Gastroesophageal sphincter (tissue), 3 donors: ENCODE measurements at regions not wholly inside any gene's neighbourhood (a gene's known extent, or its start where the extent isn't known, plus 50 kb on each side); places are given as distances from the start of the nearest gene placed in this dataset.
"Not testable (repeated sequence)": the region's sequence is repeated elsewhere in the genome, so short reads cannot be mapped to it uniquely, and the experiment has no call there.

ENCODE experiments used
- EP300 ChIP-seq: sonication (generic); formaldehyde crosslinking; IDR thresholded peaks from one replicate; pipeline ENCODE4 v1.6.1; 2017; ENCODE audit warnings: antibody characterized with exemption, mild to moderate bottlenecking
- POLR2A ChIP-seq, 2 donors: fragments of 450-650 bp; IDR thresholded peaks; one replicate each; pipeline ENCODE4 v1.6.1; 2017; ENCODE audit warnings: antibody characterized with exemption in 2 of 2, mild to moderate bottlenecking in 2 of 2, moderate library complexity in 1 of 2
- POLR2AphosphoS5 ChIP-seq: sonication (generic); formaldehyde crosslinking; IDR thresholded peaks from one replicate; pipeline ENCODE4 v1.6.1; 2017; ENCODE audit warnings: antibody characterized with exemption
- TF ChIP-seq, protein P1 (sequence below), 4 experiments: fragments of 200-600 bp in 2 of 4; fragments of 450-650 bp in 2 of 4; sonication (generic) in 1 of 4; IDR thresholded peaks; one replicate each; pipeline ENCODE4 v1.5.1; 2017 to 2019; ENCODE audit warnings: antibody characterized with exemption in 4 of 4, mild to moderate bottlenecking in 2 of 4, moderate library complexity in 2 of 4

DNA sequence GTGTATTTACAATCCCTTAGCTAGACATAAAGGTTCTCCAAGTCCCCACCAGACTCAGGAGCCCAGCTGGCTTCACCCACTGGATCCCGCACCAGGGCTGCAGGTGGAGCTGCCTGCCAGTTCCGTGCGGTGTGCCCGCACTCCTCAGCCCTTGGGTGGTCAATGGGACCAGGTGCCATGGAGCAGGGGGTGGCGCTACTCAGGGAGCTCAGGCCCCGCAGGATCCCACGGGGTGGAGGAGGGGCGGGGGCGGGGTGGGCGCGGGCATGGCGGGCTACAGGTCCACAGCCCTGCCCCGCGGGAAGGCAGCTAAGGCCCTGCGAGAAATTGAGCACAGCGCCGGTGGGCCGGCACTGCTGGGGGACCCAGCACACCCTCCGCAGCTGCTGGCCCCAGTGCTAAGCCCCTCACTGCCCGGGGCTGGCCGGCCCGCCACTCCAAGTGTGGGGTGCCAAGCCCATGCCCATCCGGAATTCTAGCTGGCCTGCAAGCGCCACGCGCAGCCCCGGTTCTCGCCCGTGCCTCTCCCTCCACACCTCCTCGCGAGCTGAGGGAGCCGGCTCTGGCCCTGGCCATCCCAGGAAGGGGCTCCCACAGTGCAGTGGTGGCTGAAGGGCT is 99.8 kb upstream of the STARD4 start:
- TF ChIP-seq, protein P1, sequence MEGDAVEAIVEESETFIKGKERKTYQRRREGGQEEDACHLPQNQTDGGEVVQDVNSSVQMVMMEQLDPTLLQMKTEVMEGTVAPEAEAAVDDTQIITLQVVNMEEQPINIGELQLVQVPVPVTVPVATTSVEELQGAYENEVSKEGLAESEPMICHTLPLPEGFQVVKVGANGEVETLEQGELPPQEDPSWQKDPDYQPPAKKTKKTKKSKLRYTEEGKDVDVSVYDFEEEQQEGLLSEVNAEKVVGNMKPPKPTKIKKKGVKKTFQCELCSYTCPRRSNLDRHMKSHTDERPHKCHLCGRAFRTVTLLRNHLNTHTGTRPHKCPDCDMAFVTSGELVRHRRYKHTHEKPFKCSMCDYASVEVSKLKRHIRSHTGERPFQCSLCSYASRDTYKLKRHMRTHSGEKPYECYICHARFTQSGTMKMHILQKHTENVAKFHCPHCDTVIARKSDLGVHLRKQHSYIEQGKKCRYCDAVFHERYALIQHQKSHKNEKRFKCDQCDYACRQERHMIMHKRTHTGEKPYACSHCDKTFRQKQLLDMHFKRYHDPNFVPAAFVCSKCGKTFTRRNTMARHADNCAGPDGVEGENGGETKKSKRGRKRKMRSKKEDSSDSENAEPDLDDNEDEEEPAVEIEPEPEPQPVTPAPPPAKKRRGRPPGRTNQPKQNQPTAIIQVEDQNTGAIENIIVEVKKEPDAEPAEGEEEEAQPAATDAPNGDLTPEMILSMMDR (IDR thresholded peaks at IDR 0.05) = not testable (repeated sequence)
- TF ChIP-seq POLR2A (IDR thresholded peaks at IDR 0.05); EP300; POLR2AphosphoS5: not testable (repeated sequence)
